Colonic mucosa (tissue), 4 donors: ENCODE measurements at regions not wholly inside any gene's neighbourhood (a gene's known extent, or its start where the extent isn't known, plus 50 kb on each side); places are given as distances from the start of the nearest gene placed in this dataset.

ENCODE experiments used
- DNase-seq: peaks from one replicate; pipeline ENCODE4 v3.0.0-alpha.2; 2020
- H3K27ac ChIP-seq: fragments of 200-600 bp; one replicate; pipeline ENCODE4 v1.8.0; 2021
- H3K27me3 ChIP-seq: fragments of 200-600 bp; one replicate; pipeline ENCODE4 v1.8.0; 2021
- H3K36me3 ChIP-seq: fragments of 200-600 bp; one replicate; pipeline ENCODE4 v1.8.0; 2021
- H3K4me1 ChIP-seq: fragments of 200-600 bp; one replicate; pipeline ENCODE4 v1.8.0; 2021; ENCODE audit warnings: mild to moderate bottlenecking
- H3K4me3 ChIP-seq: fragments of 200-600 bp; one replicate; pipeline ENCODE4 v1.8.0; 2021
- H3K9ac ChIP-seq, 2 donors: one replicate each; pipeline ENCODE4 v1.7.0; 2013; ENCODE audit warnings: control low read depth in 2 of 2, low read depth in 2 of 2, low read length in 2 of 2
- H3K9me3 ChIP-seq: fragments of 200-600 bp; one replicate; pipeline ENCODE4 v1.8.0; 2021
- intact Hi-C: fragments of 100-400 bp; cut with DNase I; formaldehyde crosslinking; loops from one replicate; pipeline ENCODE4 v1.14.1; 2022
- TF ChIP-seq, protein P1 (sequence below): fragments of 200-600 bp; IDR thresholded peaks from one replicate; pipeline ENCODE4 v1.8.0; 2022; ENCODE audit warnings: antibody characterized with exemption, mild to moderate bottlenecking
- donor health status: healthy.
- donor health status: DM: no; HTN: no; CAD: no.
- donor health status: DM: no; HTN: no; CAD: no.

GRCh38 chr6:74458536-74458935 is 747.3 kb downstream of the COL12A1 start:
- Histone ChIP-seq H3K4me1 (no peaks in the 10 kb centered on the region), H3K27me3 (no peaks in the 10 kb centered on the region), H3K9ac (no peak overlapping the region), H3K9me3 (no peaks in the 10 kb centered on the region), H3K27ac (no peak overlapping the region), H3K36me3 (no peaks in the 10 kb centered on the region), H3K4me3 (no peak overlapping the region)
- DNase-seq = no peak
- intact Hi-C loops = no loop called here
- TF ChIP-seq, protein P1, sequence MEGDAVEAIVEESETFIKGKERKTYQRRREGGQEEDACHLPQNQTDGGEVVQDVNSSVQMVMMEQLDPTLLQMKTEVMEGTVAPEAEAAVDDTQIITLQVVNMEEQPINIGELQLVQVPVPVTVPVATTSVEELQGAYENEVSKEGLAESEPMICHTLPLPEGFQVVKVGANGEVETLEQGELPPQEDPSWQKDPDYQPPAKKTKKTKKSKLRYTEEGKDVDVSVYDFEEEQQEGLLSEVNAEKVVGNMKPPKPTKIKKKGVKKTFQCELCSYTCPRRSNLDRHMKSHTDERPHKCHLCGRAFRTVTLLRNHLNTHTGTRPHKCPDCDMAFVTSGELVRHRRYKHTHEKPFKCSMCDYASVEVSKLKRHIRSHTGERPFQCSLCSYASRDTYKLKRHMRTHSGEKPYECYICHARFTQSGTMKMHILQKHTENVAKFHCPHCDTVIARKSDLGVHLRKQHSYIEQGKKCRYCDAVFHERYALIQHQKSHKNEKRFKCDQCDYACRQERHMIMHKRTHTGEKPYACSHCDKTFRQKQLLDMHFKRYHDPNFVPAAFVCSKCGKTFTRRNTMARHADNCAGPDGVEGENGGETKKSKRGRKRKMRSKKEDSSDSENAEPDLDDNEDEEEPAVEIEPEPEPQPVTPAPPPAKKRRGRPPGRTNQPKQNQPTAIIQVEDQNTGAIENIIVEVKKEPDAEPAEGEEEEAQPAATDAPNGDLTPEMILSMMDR = no peak

- Histone ChIP-seq H3K4me3 (no peak overlapping the region), H3K9me3 (no peaks in the 10 kb centered on the region), H3K27ac (no peak overlapping the region), H3K36me3 (no peaks in the 10 kb centered on the region), H3K27me3 (no peaks in the 10 kb centered on the region), H3K9ac (no peak overlapping the region), H3K4me1 (no peaks in the 10 kb centered on the region)
- intact Hi-C loops = no loop called here
- DNase-seq = no peak
- TF ChIP-seq, protein P1 = no peak
Observed at GRCh38 chr6:74455786-74456185, 750.1 kb downstream of the COL12A1 start.

- intact Hi-C loops = no loop called here
- H3K9me3 ChIP-seq = no peaks in the 10 kb centered on the region
- no peaks in the 10 kb centered on the region for H3K36me3 ChIP-seq
- no peak for DNase-seq
- H3K27me3 ChIP-seq = no peaks in the 10 kb centered on the region
- H3K27ac ChIP-seq = no peak overlapping the region
- no peaks in the 10 kb centered on the region for H3K4me1 ChIP-seq
- H3K4me3 ChIP-seq = no peak overlapping the region
- H3K9ac ChIP-seq = no peak overlapping the region
- TF ChIP-seq, protein P1 = no peak
Observed at GRCh38 chr6:74451953-74452352, 753.9 kb downstream of the COL12A1 start.

DNA sequence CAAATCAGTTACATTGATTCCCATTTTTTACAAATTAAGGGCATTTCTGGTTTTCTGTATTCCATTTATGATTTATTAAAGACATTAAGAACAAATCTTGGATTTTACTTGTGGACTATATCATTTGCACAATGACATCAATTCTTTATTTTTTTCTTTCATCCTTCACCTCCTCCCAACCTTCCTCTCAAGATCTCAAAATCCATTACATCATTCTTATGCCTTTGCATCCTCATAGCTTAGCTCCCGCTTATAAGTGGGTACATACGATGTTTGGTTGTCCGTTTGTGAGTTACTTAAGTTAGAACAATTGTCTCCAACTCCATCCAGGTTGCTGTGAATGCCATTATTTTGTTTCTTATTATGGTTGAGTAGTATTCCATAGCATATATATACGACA is 752.8 kb downstream of the CD109 start:
- Histone ChIP-seq H3K4me3 (no peak overlapping the region), H3K9me3 (no peaks in the 10 kb centered on the region), H3K36me3 (no peaks in the 10 kb centered on the region), H3K4me1 (no peaks in the 10 kb centered on the region), H3K27ac (no peak overlapping the region), H3K27me3 (no peaks in the 10 kb centered on the region), H3K9ac (no peak overlapping the region)
- DNase-seq = no peak
- TF ChIP-seq, protein P1 = no peak
- intact Hi-C loops = no loop called here

DNA sequence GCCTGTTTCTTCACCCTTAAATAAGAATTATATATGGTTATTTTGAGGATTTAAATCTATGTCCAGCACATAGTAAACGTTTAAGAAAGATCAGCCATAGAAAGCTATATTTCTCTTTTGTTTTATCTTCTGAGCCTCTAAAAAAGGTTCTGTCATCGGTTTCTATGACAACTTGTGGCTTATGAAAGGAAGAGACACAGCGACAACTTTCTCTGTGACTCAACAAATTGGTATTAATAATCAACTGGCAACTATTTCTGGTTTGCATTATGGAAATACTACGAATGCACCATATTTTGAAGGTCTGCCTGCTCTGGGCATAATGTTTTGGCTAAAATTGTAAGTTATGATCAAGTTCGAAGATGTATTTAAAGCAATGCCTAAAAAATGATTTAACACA is 751.0 kb downstream of the CD109 start:
- Histone ChIP-seq H3K27me3 (no peaks in the 10 kb centered on the region), H3K36me3 (no peaks in the 10 kb centered on the region), H3K27ac (no peak overlapping the region), H3K9me3 (no peaks in the 10 kb centered on the region), H3K4me1 (no peaks in the 10 kb centered on the region), H3K9ac (no peak overlapping the region), H3K4me3 (no peak overlapping the region)
- intact Hi-C loops = no loop called here
- TF ChIP-seq, protein P1 = no peak
- no peak for DNase-seq
